ENCODE measurements at regions not wholly inside any gene's neighbourhood (a gene's known extent, or its start where the extent isn't known, plus 50 kb on each side); places are given as distances from the start of the nearest gene placed in this dataset.

DNA sequence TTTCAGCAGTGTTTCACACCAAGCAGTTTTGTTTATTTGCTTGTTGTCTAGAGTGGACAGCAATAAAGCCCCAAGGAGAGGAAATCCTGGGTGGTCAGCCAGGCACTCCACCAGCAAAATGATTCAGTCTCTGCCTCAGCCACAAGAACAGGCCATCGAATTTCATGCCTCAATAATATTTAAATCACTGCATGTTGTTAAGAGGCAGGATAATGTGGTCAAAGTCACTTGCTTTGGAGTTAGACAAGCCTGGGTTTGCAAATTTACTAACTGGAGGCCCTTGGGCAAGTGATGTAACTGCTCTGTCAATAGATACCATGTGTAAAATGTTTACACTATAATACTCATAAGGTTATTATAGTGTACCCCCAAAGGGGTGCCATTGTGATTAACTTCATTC, 349.6 kb downstream of the LMO4 start:
- no peaks in the 10 kb centered on the region for H3K36me3 ChIP-seq (ENCODE audit: control insufficient read depth in 2 of 3, insufficient read depth in 3 of 3, low read length in 3 of 3)
- TF ChIP-seq, protein P1, sequence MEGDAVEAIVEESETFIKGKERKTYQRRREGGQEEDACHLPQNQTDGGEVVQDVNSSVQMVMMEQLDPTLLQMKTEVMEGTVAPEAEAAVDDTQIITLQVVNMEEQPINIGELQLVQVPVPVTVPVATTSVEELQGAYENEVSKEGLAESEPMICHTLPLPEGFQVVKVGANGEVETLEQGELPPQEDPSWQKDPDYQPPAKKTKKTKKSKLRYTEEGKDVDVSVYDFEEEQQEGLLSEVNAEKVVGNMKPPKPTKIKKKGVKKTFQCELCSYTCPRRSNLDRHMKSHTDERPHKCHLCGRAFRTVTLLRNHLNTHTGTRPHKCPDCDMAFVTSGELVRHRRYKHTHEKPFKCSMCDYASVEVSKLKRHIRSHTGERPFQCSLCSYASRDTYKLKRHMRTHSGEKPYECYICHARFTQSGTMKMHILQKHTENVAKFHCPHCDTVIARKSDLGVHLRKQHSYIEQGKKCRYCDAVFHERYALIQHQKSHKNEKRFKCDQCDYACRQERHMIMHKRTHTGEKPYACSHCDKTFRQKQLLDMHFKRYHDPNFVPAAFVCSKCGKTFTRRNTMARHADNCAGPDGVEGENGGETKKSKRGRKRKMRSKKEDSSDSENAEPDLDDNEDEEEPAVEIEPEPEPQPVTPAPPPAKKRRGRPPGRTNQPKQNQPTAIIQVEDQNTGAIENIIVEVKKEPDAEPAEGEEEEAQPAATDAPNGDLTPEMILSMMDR (IDR thresholded peaks at IDR 0.05; ENCODE audit: borderline replicate concordance, extremely low read depth, insufficient read depth): no peak
- no peaks in the 10 kb centered on the region for H3K27me3 ChIP-seq (ENCODE audit: control insufficient read depth, insufficient read depth, low read length)
- no peaks in the 10 kb centered on the region for H3K4me1 ChIP-seq (ENCODE audit: control insufficient read depth in 2 of 3, insufficient read depth in 2 of 3, low read depth in 1 of 3, low read length in 3 of 3)
- H3K9ac ChIP-seq (ENCODE audit: low read length in 3 of 3): no peak overlapping the region
- no peak overlapping the region for H3K27ac ChIP-seq (ENCODE audit: low read depth in 2 of 2, low read length in 2 of 2)
- no peaks in the 10 kb centered on the region for H3K9me3 ChIP-seq (ENCODE audit: control insufficient read depth in 2 of 3, insufficient read depth in 1 of 3, low read length in 3 of 3)
- FAIRE-seq (no peak), DNase-seq (peak in 2 of 5 donors; percentile 7 to 10)
- intact Hi-C loops (cut with DNase I): no loop called here
- no peak overlapping the region for H3K4me3 ChIP-seq (ENCODE audit: low read length in 3 of 3)

- Histone ChIP-seq H3K36me3 (ENCODE audit: control insufficient read depth in 2 of 3, insufficient read depth in 3 of 3, low read length in 3 of 3) (no peaks in the 10 kb centered on the region), H3K4me3 (ENCODE audit: low read length in 3 of 3) (no peak overlapping the region), H3K9me3 (ENCODE audit: control insufficient read depth in 2 of 3, insufficient read depth in 1 of 3, low read length in 3 of 3) (no peaks in the 10 kb centered on the region), H3K4me1 (ENCODE audit: control insufficient read depth in 2 of 3, insufficient read depth in 2 of 3, low read depth in 1 of 3, low read length in 3 of 3) (peaks cover 0 to 13% (median 0%) of the 10 kb centered on the region in 3 donors), H3K9ac (ENCODE audit: low read length in 3 of 3) (no peak overlapping the region), H3K27ac (ENCODE audit: low read depth in 2 of 2, low read length in 2 of 2) (no peak overlapping the region), H3K27me3 (ENCODE audit: control insufficient read depth, insufficient read depth, low read length) (no peaks in the 10 kb centered on the region)
- intact Hi-C loops (cut with DNase I): no loop called here
- FAIRE-seq: no peak
- TF ChIP-seq, protein P1 (IDR thresholded peaks at IDR 0.05; ENCODE audit: borderline replicate concordance, extremely low read depth, insufficient read depth): no peak
- peak in 1 of 5 donors; percentile 30 for DNase-seq
Measured at GRCh38 chr1:87682565-87682964, 353.9 kb downstream of the LMO4 start.

GRCh38 chr1:87683196-87683956, 354.7 kb downstream of the LMO4 start:
- DNase-seq: peak in 2 of 5 donors; percentile 32 to 34
- FAIRE-seq: no peak
- intact Hi-C loops (cut with DNase I): no loop called here
- Histone ChIP-seq H3K27me3 (ENCODE audit: control insufficient read depth, insufficient read depth, low read length) (no peaks in the 10 kb centered on the region), H3K27ac (ENCODE audit: low read depth in 2 of 2, low read length in 2 of 2) (no peak overlapping the region), H3K9me3 (ENCODE audit: control insufficient read depth in 2 of 3, insufficient read depth in 1 of 3, low read length in 3 of 3) (no peaks in the 10 kb centered on the region), H3K36me3 (ENCODE audit: control insufficient read depth in 2 of 3, insufficient read depth in 3 of 3, low read length in 3 of 3) (no peaks in the 10 kb centered on the region), H3K9ac (ENCODE audit: low read length in 3 of 3) (no peak overlapping the region), H3K4me3 (ENCODE audit: low read length in 3 of 3) (peak overlapping the region in 2 of 3 donors; percentile 84 to 90), H3K4me1 (ENCODE audit: control insufficient read depth in 2 of 3, insufficient read depth in 2 of 3, low read depth in 1 of 3, low read length in 3 of 3) (peaks cover 0 to 13% (median 0%) of the 10 kb centered on the region in 3 donors)
- TF ChIP-seq, protein P1 (IDR thresholded peaks at IDR 0.05; ENCODE audit: borderline replicate concordance, extremely low read depth, insufficient read depth): no peak
